HS-5 (cell line): ENCODE measurements at regions not wholly inside any gene's neighbourhood (a gene's known extent, or its start where the extent isn't known, plus 50 kb on each side); places are given as distances from the start of the nearest gene placed in this dataset.
"Not testable (repeated sequence)": the region's sequence is repeated elsewhere in the genome, so short reads cannot be mapped to it uniquely, and the experiment has no call there.

ENCODE experiments used
- DNase-seq: peaks from one replicate; pipeline ENCODE4 v3.0.0-alpha.2; 2012; ENCODE audit warnings: low read depth

DNA sequence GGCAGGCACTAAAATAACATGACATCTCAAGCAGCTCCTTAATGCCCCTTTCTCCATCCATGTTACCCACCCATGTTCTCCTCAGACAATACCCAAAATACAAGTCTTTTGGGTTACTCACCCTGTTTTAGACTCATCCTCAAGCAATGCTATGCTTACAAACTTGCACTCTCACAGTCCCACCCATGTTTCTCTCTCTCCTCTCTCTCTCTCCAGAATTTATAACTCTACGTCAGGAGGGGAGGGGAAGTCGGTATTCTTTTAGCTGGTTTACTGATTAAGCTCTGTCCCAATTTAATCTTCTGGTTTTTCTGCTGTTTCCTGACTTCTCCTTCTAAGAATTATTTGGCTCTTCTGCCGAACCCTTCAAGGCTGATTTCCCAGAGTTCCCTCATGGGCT is 98.0 kb upstream of the NR5A2 start:
- no peak for DNase-seq

DNA sequence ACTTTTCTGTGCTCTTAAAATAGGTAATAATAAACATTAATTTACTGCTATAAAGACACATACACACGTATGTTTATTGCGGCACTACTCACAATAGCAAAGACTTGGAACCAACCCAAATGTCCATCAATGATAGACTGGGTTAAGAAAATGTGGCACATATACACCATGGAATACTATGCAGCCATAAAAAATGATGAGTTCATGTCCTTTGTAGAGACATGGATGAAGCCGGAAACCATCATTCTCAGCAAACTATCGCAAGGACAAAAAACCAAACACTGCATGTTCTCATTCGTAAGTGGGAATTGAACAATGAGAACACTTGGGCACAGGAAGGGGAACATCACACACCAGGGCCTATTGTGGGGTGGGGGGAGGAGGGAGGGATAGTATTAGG is 97.4 kb upstream of the NR5A2 start:
- DNase-seq: not testable (repeated sequence)

DNA sequence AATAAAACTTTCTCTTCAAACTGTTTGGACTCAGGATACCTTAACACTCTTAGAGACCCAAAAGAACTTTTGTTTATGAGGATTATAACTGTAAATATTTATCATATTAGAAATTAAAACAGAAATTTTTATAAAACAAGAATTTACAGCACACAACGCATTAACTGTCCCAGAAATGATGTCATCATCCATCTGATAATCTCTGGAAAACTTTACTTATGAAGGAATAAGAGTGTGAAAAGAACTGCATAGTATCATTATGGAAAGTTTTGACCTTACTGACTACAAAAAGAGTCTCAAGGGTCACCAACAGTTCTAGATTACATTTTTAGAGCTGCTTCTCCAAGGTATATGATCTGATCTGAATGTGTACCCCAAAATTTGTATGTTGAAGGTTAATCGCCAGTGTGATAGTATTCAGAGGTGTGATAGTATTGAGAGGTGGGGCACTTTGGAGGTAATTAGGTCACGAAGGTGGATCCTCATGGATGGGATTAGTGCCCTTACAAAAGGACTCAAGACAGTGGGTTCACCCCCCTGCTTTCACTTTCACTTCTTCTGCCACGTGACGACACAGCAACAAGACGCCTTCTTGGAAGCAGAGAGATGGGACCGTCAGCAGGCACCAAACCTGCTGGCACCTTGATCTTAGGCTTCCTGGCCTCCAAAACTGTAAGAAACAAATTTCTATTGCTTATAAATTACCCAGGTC is 95.7 kb upstream of the NR5A2 start:
- DNase-seq: no peak

DNA sequence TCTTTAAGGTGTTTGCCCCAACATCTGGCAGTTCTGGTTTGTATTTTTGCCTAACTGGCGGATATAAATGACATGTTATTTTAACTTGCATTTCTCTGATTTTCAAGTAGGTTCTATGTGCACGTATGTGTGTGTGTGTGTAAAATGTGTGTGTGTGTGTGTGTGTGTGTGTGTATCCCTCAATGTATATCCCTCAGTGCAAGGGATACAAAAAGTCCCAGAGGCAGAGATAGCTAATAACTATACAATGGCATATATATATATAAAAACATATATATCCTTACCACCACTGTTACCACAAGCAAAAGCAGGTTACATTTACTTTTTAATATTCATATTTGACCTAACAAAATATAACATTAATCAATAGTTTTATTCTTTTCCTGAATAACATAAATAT is 95.0 kb upstream of the NR5A2 start:
- DNase-seq: no peak

DNA sequence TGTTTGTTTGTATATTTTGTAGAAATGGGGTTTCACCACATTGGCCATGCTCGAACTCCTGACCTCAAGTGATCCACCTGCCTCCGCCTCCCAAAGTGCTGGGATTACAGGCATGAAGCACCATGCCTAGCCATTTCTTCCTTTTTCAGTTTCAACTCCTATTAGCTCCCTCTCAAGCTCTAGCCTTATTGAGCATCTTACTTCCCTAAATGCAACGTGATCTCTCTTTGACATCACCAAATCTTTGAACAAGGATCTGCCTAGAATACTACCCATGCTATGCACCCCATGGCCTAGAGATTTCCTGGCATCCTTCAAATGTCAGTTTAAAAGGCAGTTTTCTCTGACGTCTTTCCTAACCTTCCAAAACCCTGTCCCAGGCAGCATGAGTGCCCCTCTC is 91.1 kb upstream of the NR5A2 start:
- DNase-seq: no peak

DNA sequence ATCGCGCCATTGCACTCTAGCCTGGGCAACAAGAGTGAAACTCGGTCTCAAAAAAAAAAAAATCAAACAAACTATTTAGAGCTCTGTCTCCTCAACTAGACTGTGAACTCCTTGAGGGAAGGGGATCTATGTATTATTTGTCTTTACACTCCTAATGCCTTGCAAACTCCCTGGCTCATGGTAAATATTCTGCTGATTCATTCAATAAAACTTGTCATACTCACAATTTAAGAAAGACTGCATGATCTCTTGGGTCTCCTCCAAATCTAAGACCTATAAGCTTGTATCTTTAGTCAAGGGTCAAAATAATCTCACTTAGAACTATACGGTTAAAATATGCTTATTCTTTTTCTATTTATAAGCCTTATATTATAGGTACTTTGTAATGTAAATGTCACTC is 90.3 kb upstream of the NR5A2 start:
- no peak for DNase-seq

DNA sequence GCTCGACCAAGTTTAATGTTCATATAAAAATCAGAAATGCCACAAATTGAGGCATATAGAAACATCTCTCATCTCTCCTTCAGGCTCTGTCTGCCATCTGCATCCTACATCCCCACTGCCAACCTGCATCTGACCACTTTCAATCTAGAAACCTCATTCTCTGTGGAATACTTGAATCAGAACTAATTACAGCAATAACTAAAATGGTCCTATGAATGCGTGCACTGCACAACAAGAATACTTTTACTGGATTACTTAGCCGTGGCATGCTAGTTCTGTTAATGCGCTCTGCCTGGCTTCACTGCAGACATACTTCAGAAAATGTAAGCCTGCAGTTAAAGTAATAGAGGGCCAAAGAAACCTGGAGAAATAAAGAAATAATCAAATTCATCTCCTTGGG is 89.8 kb upstream of the NR5A2 start:
- no peak for DNase-seq

DNA sequence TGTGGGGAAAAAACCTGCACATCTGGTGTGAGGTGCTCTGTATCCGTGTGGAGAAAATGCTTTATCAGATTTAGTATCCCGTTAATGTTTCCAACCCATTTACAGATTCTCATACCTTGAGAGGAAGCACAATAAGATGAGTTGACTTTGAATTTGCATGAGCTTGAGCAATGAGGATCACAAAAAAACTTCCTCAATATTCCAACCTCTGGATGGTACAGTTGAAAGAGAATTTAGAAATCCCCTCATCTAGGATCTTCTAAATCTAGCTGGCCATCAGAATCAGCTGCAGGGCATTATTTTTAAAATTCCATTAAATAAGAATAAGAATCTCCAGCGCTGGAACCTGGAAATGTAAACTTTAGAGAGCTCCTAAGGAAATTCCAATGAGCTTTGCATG is 82.5 kb upstream of the NR5A2 start:
- DNase-seq: no peak

DNA sequence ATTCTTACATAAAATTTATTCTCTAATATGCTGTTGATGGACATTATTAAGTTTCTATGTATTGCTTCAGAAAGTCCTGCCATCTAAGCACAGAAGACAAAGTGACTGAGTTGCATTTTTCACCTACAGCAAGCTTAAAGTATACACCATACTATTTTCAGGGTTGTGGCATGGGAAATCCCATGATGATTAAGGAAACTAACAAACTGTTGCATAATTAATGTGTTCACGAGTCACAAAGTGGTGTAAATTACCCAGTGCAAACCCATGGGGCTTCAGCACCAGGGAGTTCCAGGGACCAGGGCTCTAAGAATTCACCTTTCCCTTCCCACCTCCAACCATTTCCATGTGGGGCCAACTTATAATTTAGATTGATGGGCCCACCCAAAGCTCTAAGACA is 81.9 kb upstream of the NR5A2 start:
- DNase-seq: no peak

DNA sequence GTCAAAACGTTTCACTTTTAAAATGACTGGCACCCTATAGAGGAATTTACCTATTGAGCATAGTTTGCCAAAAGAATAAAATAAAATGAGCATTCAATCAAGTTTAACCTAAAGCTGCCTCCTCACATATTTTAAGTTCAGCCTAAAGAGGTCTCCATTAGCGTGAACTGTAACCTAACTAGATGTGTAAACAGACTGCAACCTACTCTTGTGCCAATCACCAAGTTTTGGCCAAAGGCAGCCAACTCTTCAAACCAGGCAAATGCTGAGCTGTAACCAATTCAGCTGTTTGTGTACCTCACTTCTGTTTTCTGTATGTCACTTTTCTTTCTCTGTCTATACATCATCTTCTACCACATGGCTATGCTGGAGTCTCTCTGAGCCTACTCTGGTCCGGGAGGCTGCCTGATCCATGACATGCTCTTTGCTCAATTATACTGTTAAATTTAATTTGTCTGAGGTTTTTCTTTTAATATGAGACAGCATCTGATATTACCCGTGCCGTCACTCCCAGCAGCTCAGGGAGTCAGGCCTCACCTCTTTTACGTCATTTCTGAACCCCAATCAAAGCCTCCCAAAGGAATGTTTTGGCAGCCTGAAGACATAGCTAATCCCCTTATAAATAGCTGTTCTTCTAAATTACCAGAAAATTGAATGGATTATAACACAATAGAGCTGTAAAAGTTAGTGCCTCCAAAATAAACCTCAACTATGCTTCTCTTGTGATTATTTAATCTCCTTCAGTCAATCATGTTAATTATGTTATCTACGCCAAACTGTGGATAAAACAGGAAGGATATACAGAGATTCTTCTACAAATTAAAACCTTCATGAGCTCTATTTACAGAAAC is 81.0 kb upstream of the NR5A2 start:
- no peak for DNase-seq

DNA sequence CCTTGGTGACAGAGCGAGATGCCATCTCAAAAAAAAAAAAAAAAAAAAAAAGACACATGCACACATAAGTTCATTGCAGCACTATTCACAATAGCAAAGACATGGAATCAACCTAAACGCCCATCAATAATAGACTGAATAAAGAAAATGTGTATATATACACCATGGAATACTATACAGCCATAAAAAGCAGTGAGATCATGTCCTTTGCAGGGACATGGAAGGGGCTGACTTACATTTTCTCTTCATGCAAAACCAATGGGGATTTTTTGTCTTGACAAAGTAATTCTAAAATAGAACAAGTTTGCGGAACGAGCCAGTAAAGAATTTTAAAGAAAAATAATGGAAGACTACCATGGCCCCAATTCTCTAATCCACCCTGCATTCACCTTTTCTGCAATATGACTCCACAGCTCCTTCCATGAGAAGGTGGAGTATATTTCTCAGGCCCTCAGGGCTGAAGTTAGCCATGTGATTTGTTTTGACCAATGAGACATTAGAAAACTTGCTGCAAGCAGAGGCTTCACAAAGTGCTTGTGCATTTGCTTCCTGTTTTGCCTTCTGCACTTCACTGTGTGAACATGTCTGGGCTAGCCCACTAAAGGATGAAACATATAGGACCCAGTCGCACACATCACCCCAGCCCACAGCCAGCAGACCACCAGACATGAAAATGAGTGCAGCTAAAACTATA is 78.8 kb upstream of the NR5A2 start:
- no peak for DNase-seq

DNA sequence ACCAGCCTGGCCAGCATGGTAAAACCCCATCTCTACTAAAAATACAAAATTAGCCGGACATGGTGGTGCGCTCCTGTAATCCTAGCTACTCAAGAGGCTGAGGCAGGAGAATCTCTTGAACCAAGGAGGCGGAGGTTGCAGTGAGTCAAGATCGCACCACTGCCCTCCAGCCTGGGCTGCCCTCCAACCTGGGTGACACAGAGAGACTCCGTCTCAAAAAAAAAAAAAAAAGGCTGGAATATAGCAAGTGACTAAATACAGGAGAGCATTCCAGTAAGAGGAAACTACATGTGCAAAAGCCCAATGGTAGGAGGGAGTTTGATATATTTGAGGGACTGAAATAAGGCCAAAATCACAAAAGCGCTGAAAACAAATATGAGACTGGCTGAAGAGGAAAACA is 76.5 kb upstream of the NR5A2 start:
- DNase-seq: not testable (repeated sequence)

DNA sequence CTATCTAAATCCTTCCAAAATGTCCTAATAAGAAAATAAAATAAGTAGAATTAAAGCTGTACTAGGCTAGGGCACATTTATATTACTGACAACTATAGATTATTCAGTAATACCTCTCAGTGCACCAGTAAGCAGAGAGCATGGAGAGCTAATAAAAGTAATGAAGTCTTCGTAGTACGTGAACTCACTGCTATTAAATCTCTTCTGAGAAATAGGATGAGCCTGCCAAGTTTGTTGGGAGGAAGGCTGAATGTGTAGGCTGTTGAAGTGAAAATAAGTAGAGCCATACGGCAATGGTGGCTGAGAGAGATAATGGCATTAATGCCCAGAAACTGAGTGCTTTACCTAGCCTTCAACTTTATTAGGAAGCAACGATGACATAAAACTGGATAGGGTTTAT is 73.9 kb upstream of the NR5A2 start:
- DNase-seq: no peak

DNA sequence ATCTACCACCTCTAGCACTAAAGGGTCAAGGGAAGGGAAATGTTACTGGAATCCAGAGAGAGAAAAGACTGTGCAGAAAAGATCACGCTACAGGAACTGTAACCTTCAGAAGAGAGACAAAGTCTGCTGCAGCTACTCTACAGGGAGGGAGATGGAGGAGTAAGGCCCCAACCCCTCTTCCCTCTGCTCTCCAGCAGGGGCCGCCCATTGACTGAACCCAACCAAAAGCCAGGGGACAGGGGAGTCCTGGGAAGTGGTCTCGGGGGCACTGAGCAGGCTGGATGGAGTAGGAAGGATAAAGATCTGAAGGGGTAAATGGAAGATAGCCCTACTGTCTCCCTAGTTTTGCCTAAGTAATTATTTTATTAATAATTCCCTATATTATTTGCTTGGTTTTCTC is 72.8 kb upstream of the NR5A2 start:
- no peak for DNase-seq

DNA sequence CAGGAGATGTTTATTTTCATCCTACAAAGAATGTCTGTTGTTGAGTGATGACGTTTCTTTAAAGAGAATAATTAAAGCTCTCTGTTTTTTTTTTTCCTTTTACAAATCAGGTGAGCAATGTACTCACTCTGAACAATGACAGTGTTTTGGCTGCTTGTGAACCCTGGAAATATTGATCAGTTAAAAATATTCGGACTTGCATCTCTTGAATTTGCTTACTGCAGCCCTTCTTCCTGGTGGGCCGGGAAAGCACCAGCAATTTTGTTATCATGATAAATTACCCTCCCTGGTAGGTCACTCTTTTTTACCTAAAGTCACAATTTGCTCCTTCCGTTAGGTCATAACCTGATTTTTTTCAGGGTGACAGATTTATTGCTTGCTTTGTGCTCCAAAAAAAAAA is 72.3 kb upstream of the NR5A2 start:
- DNase-seq: no peak

DNA sequence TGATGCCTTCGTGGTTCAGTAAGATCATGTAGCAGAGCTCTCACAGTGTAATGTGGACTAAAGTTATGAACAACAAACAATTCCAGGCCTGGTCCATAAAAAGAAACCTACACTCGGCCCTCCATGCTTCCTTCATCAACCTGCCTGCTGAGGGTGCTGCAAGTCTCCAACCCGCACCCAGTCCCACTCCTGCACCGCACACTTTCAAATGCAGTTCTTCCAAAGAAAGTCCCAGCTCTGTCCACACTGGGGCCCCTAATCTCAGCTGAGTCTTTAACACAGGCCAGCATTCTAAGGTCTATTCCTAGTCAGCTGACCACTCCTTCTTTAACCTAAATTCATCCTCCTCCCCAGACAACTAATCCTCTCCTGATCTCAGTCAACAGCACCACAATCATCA is 71.5 kb upstream of the NR5A2 start:
- DNase-seq: no peak

DNA sequence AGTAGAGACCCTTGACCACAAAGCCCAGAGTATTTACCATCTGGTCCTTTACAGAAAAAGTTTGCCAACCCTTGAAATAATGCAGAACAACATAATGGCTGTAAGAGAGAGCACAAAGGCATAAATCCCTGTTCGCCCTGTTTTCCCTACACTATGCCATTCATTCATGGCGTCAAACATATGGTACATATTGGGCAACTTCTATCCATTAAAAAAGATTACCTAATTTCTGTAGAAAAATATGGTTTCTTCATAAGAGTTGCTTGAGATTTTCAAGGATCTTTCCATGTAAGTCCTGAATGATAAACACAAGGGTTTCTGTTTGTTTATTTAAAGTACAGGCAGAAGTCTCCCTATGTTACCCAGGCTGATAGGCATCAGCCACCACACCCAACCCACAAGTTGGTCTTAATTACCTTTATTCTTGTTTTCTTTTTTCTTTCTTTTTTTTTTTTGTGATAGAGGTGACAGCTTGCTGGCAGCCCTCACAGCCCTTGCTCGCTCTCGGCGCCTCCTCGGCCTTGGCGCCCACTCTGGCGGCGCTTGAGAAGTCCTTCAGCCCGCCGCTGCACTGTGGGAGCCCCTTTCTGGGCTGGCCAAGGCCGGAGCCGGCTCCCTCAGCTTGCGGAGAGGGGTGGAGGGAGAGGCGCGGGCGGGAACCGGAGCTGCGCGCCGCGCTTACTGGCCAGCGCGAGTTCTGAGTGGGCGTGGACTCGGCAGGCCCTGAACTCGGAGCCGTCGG is 68.3 kb upstream of the NR5A2 start:
- no peak for DNase-seq

DNA sequence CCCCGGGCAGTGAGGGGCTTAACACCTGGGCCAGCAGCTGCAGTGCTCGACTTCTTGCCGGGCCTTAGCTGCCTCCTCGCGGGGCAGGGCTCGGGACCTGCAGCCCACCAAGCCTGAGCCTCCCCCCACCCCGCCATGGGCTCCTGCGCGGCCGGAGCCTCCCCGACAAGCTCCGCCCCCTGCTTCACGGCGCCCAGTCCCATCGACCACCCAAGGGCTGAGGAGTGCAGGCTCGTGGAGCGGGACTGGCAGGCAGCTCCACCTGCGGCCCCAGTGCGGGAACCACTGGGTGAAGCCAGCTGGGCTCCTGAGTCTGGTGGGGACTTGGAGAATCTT is 67.8 kb upstream of the NR5A2 start:
- DNase-seq: no peak

DNA sequence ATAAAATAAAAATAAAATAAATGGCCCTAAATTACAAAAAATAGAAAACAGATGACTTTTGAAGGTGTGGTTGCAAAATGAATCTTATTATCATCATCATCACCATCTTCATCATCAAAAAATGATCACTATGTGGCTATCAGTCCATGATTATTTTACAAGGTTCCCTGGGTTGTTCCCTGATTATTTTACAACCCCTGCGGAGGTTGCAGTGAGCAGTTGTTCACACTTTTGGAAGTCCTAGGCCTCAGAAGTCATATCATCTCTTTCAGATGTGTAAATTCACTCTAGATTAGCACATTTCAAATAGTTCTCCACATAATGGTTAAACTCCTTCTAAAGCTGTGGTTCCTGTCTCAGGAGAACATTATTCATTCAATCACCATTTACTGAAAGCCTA is 57.4 kb upstream of the NR5A2 start:
- DNase-seq: no peak

DNA sequence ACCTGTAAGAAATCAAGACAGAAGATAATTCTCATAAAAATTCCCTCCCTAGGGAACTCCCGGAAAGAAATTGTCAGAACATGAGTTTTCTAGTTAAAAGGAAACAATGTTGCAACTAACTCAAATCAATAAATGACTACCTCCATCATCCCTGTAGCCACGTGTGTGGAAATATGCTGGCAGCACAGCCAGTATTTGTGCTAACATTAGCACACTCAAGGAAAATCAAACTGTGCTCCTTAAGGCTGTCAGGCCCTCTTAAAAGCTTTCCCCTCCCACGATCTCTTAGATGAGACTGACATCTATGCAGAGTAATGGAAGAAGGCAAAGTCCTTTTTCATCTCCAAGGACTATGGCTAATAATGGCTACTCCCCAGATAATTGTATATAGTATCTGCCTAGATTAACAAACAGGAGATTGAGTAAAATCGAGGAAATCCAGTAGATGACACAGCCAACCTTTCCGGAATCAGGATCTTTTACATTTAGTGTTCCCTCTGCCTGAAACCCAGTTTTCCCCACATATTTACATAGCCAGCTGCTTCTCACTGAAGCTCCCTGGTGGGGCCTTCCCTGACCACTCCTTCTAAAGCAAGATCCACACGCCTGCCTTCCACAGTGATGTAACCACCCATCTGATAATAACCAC is 50.9 kb upstream of the NR5A2 start:
- no peak for DNase-seq
